GM12875 (cell line): ENCODE measurements at regions not wholly inside any gene's neighbourhood (a gene's known extent, or its start where the extent isn't known, plus 50 kb on each side); places are given as distances from the start of the nearest gene placed in this dataset.

Experiments used
- H3K4me3 ChIP-seq: one replicate; pipeline ENCODE4 v1.5.1; 2011; ENCODE audit warnings: low read depth, low read length, control low read depth
- CTCF ChIP-seq: IDR thresholded peaks from 2 replicates; pipeline ENCODE4 v1.5.1; 2011; ENCODE audit warnings: low read depth, mild to moderate bottlenecking, control low read depth, inconsistent platforms, low read length, moderate library complexity, borderline replicate concordance; ENCODE audit not compliant: insufficient read depth

GRCh38 chr1:233790121-233790520 is 114.4 kb upstream of the SLC35F3 start:
- TF ChIP-seq CTCF, result no peak
- no peak overlapping the region for H3K4me3 ChIP-seq

GRCh38 chr1:233790662-233791371 is 113.7 kb upstream of the SLC35F3 start:
- peak; percentile 90 for TF ChIP-seq CTCF
- H3K4me3 ChIP-seq, result no peak overlapping the region

- TF ChIP-seq CTCF, result no peak
- H3K4me3 ChIP-seq, result no peak overlapping the region
Measured at GRCh38 chr1:233791372-233791703, 113.1 kb upstream of the SLC35F3 start.

GRCh38 chr1:233791721-233792120 is 112.8 kb upstream of the SLC35F3 start:
- H3K4me3 ChIP-seq, result no peak overlapping the region
- no peak for TF ChIP-seq CTCF

- TF ChIP-seq CTCF, result no peak
- no peak overlapping the region for H3K4me3 ChIP-seq
Measured at GRCh38 chr1:233794863-233795262, 109.6 kb upstream of the SLC35F3 start.

GRCh38 chr1:233796146-233796783 is 108.2 kb upstream of the SLC35F3 start:
- no peak for TF ChIP-seq CTCF
- H3K4me3 ChIP-seq, result no peak overlapping the region

GRCh38 chr1:233802611-233803010 is 101.9 kb upstream of the SLC35F3 start:
- H3K4me3 ChIP-seq, result no peak overlapping the region
- TF ChIP-seq CTCF, result no peak
